Hematopoietic multipotent progenitor cell treated with erythropoietin and hydrocortisone succinate and interleukin-3 and kit ligand, for 17 days (in vitro differentiated cells): ENCODE measurements at regions not wholly inside any gene's neighbourhood (a gene's known extent, or its start where the extent isn't known, plus 50 kb on each side); places are given as distances from the start of the nearest gene placed in this dataset.
"Not testable (repeated sequence)": the region's sequence is repeated elsewhere in the genome, so short reads cannot be mapped to it uniquely, and the experiment has no call there.

ENCODE experiments used
- DNase-seq: peaks from one replicate; pipeline ENCODE4 v3.0.0-alpha.2; 2015; ENCODE audit warnings: low spot score

- not testable (repeated sequence) for DNase-seq
Observed at GRCh38 chr6:26799903-26800633, 140.5 kb upstream of the ZNF322 start.

- DNase-seq: not testable (repeated sequence)
Observed at GRCh38 chr6:26803762-26804161, 144.2 kb upstream of the ZNF322 start.

- DNase-seq: not testable (repeated sequence)
Observed at GRCh38 chr6:26811486-26812116, 152.1 kb upstream of the ZNF322 start.

GRCh38 chr6:26818640-26819225, 159.2 kb upstream of the ZNF322 start:
- DNase-seq: not testable (repeated sequence)

GRCh38 chr6:26827965-26828364, 168.4 kb upstream of the ZNF322 start:
- DNase-seq: not testable (repeated sequence)

- DNase-seq: not testable (repeated sequence)
Observed at GRCh38 chr6:26829480-26829879, 169.9 kb upstream of the ZNF322 start.

GRCh38 chr6:26830992-26831391, 171.4 kb upstream of the ZNF322 start:
- DNase-seq: not testable (repeated sequence)

- not testable (repeated sequence) for DNase-seq
Observed at GRCh38 chr6:26835707-26836106, 176.2 kb upstream of the ZNF322 start.

GRCh38 chr6:26836657-26837056, 177.1 kb upstream of the ZNF322 start:
- DNase-seq: not testable (repeated sequence)

- DNase-seq: not testable (repeated sequence)
Observed at GRCh38 chr6:26844823-26845222, 185.3 kb upstream of the ZNF322 start.

GRCh38 chr6:26857289-26857688, 197.7 kb upstream of the ZNF322 start:
- DNase-seq: not testable (repeated sequence)

GRCh38 chr6:26859067-26859770, 199.7 kb upstream of the ZNF322 start:
- DNase-seq: not testable (repeated sequence)

- DNase-seq: not testable (repeated sequence)
Observed at GRCh38 chr6:26859771-26860163, 200.2 kb upstream of the ZNF322 start.

GRCh38 chr6:26861913-26862312, 202.4 kb upstream of the ZNF322 start:
- DNase-seq: not testable (repeated sequence)

GRCh38 chr6:26863641-26864040, 204.1 kb upstream of the ZNF322 start:
- DNase-seq: not testable (repeated sequence)

- DNase-seq: not testable (repeated sequence)
Observed at GRCh38 chr6:26898785-26899184, 239.2 kb upstream of the ZNF322 start.

GRCh38 chr6:26924206-26924605, 264.7 kb upstream of the ZNF322 start:
- not testable (repeated sequence) for DNase-seq

GRCh38 chr6:26928190-26928589, 268.6 kb upstream of the ZNF322 start:
- DNase-seq: not testable (repeated sequence)

GRCh38 chr6:26937258-26937657, 277.7 kb upstream of the ZNF322 start:
- not testable (repeated sequence) for DNase-seq

- DNase-seq: not testable (repeated sequence)
Observed at GRCh38 chr6:26951211-26951610, 291.7 kb upstream of the ZNF322 start.

GRCh38 chr6:26956078-26956600, 291.4 kb upstream of the PRSS16 start:
- peak; percentile 26 for DNase-seq

- peak; percentile 30 for DNase-seq
Observed at GRCh38 chr6:26956601-26957184, 290.8 kb upstream of the PRSS16 start.
